ENCODE measurements at regions not wholly inside any gene's neighbourhood (a gene's known extent, or its start where the extent isn't known, plus 50 kb on each side); places are given as distances from the start of the nearest gene placed in this dataset.

GRCh38 chr6:91631227-91631626 is 1044.4 kb upstream of the MAP3K7 start:
- TF ChIP-seq CTCF (IDR thresholded peaks at IDR 0.05; ENCODE audit: low read length) (no peak), EZH2 (optimal IDR thresholded peaks at IDR 0.05; ENCODE audit: low read depth, low read length) (no peak)

Measured in MM.1S (cell line).